Neuron (in vitro differentiated cells): ENCODE measurements at regions not wholly inside any gene's neighbourhood (a gene's known extent, or its start where the extent isn't known, plus 50 kb on each side); places are given as distances from the start of the nearest gene placed in this dataset.
"Not testable (repeated sequence)": the region's sequence is repeated elsewhere in the genome, so short reads cannot be mapped to it uniquely, and the experiment has no call there.

ENCODE experiments used
- H2AFZ ChIP-seq: one replicate; pipeline ENCODE4 v1.6.1; 2013; ENCODE audit warnings: low read depth, mild to moderate bottlenecking, inconsistent platforms, low read length, moderate library complexity
- H3K27me3 ChIP-seq: one replicate; pipeline ENCODE4 v1.6.1; 2013; ENCODE audit warnings: low read length; ENCODE audit not compliant: insufficient read depth
- H3K36me3 ChIP-seq: one replicate; pipeline ENCODE4 v1.6.1; 2013; ENCODE audit warnings: low read length; ENCODE audit not compliant: insufficient read depth
- H3K4me1 ChIP-seq: one replicate; pipeline ENCODE4 v1.6.1; 2013; ENCODE audit warnings: low read length; ENCODE audit not compliant: insufficient read depth
- H3K4me3 ChIP-seq: 2 replicates; pipeline ENCODE4 v1.5.1; 2013; ENCODE audit warnings: mild to moderate bottlenecking, low read length, moderate library complexity
- H3K9me3 ChIP-seq: one replicate; pipeline ENCODE4 v1.6.1; 2013; ENCODE audit warnings: low read length

GRCh38 chr10:64113792-64114191 lies 592.6 kb downstream of the REEP3 start:
- Histone ChIP-seq H2AFZ (no peak overlapping the region), H3K4me1 (no peaks in the 10 kb centered on the region)

GRCh38 chr10:64115471-64115870 lies 594.3 kb downstream of the REEP3 start:
- Histone ChIP-seq H3K4me3 (no peak overlapping the region), H3K27me3 (no peaks in the 10 kb centered on the region), H3K36me3 (no peaks in the 10 kb centered on the region), H2AFZ (no peak overlapping the region), H3K4me1 (no peaks in the 10 kb centered on the region), H3K9me3 (no peaks in the 10 kb centered on the region)

More at GRCh38 chr10:64113792-64114191, 592.6 kb downstream of the REEP3 start:
- H3K36me3 ChIP-seq: no peaks in the 10 kb centered on the region
- no peaks in the 10 kb centered on the region for H3K9me3 ChIP-seq
- H3K27me3 ChIP-seq: no peaks in the 10 kb centered on the region
- no peak overlapping the region for H3K4me3 ChIP-seq

GRCh38 chr10:64115908-64116643 lies 594.9 kb downstream of the REEP3 start:
- H3K27me3 ChIP-seq: no peaks in the 10 kb centered on the region
- H3K9me3 ChIP-seq: no peaks in the 10 kb centered on the region
- H3K4me3 ChIP-seq: no peak overlapping the region
- H2AFZ ChIP-seq: no peak overlapping the region
- H3K4me1 ChIP-seq: no peaks in the 10 kb centered on the region
- no peaks in the 10 kb centered on the region for H3K36me3 ChIP-seq

- Histone ChIP-seq H3K36me3 (no peaks in the 10 kb centered on the region), H3K27me3 (no peaks in the 10 kb centered on the region), H2AFZ (no peak overlapping the region), H3K9me3 (no peaks in the 10 kb centered on the region), H3K4me1 (no peaks in the 10 kb centered on the region), H3K4me3 (no peak overlapping the region)
Measured at GRCh38 chr10:64116707-64117106, 595.5 kb downstream of the REEP3 start.

GRCh38 chr10:64118736-64119135 lies 597.5 kb downstream of the REEP3 start:
- Histone ChIP-seq H3K27me3 (no peaks in the 10 kb centered on the region), H3K9me3 (no peaks in the 10 kb centered on the region), H3K4me1 (no peaks in the 10 kb centered on the region), H2AFZ (no peak overlapping the region), H3K36me3 (no peaks in the 10 kb centered on the region), H3K4me3 (no peak overlapping the region)

GRCh38 chr10:64120301-64120980 lies 599.2 kb downstream of the REEP3 start:
- not testable (repeated sequence) for H3K27me3 ChIP-seq, H3K4me3 ChIP-seq, H3K9me3 ChIP-seq, H3K4me1 ChIP-seq, H2AFZ ChIP-seq, H3K36me3 ChIP-seq

GRCh38 chr10:64130152-64130551 lies 609.0 kb downstream of the REEP3 start:
- Histone ChIP-seq H2AFZ (no peak overlapping the region), H3K4me3 (no peak overlapping the region), H3K4me1 (no peaks in the 10 kb centered on the region), H3K27me3 (no peaks in the 10 kb centered on the region), H3K36me3 (no peaks in the 10 kb centered on the region), H3K9me3 (no peaks in the 10 kb centered on the region)

- Histone ChIP-seq H3K36me3 (no peaks in the 10 kb centered on the region), H3K27me3 (no peaks in the 10 kb centered on the region)
Measured at GRCh38 chr10:64134676-64135075, 613.5 kb downstream of the REEP3 start.

GRCh38 chr10:64142395-64142794 lies 621.2 kb downstream of the REEP3 start:
- no peaks in the 10 kb centered on the region for H3K9me3 ChIP-seq
- H3K36me3 ChIP-seq: no peaks in the 10 kb centered on the region
- H3K4me1 ChIP-seq: no peaks in the 10 kb centered on the region
- no peaks in the 10 kb centered on the region for H3K27me3 ChIP-seq
- no peak overlapping the region for H2AFZ ChIP-seq
- no peak overlapping the region for H3K4me3 ChIP-seq

More at GRCh38 chr10:64134676-64135075, 613.5 kb downstream of the REEP3 start:
- Histone ChIP-seq H2AFZ (no peak overlapping the region), H3K4me1 (no peaks in the 10 kb centered on the region), H3K9me3 (no peaks in the 10 kb centered on the region), H3K4me3 (no peak overlapping the region)

- no peaks in the 10 kb centered on the region for H3K9me3 ChIP-seq
- H3K4me3 ChIP-seq: no peak overlapping the region
- no peaks in the 10 kb centered on the region for H3K4me1 ChIP-seq
- no peak overlapping the region for H2AFZ ChIP-seq
- no peaks in the 10 kb centered on the region for H3K36me3 ChIP-seq
- no peaks in the 10 kb centered on the region for H3K27me3 ChIP-seq
Measured at GRCh38 chr10:64148607-64149006, 627.4 kb downstream of the REEP3 start.

GRCh38 chr10:64156166-64156565 lies 635.0 kb downstream of the REEP3 start:
- Histone ChIP-seq H3K36me3 (no peaks in the 10 kb centered on the region), H3K4me1 (no peaks in the 10 kb centered on the region), H3K9me3 (no peaks in the 10 kb centered on the region), H3K4me3 (no peak overlapping the region), H3K27me3 (no peaks in the 10 kb centered on the region), H2AFZ (no peak overlapping the region)

- no peaks in the 10 kb centered on the region for H3K27me3 ChIP-seq
- H2AFZ ChIP-seq: no peak overlapping the region
- no peaks in the 10 kb centered on the region for H3K36me3 ChIP-seq
- no peak overlapping the region for H3K4me3 ChIP-seq
- H3K9me3 ChIP-seq: no peaks in the 10 kb centered on the region
- no peaks in the 10 kb centered on the region for H3K4me1 ChIP-seq
Measured at GRCh38 chr10:64158551-64158950, 637.4 kb downstream of the REEP3 start.

- Histone ChIP-seq H3K9me3 (no peaks in the 10 kb centered on the region), H3K4me1 (no peaks in the 10 kb centered on the region), H3K36me3 (no peaks in the 10 kb centered on the region), H3K27me3 (no peaks in the 10 kb centered on the region), H3K4me3 (no peak overlapping the region), H2AFZ (no peak overlapping the region)
Measured at GRCh38 chr10:64159910-64160872, 639.0 kb downstream of the REEP3 start.
